Effector CD4-positive, alpha-beta T cell (primary cell): ENCODE measurements at regions not wholly inside any gene's neighbourhood (a gene's known extent, or its start where the extent isn't known, plus 50 kb on each side); places are given as distances from the start of the nearest gene placed in this dataset.
"Not testable (repeated sequence)": the region's sequence is repeated elsewhere in the genome, so short reads cannot be mapped to it uniquely, and the experiment has no call there.

ENCODE experiments used
- DNase-seq: peaks from one replicate; pipeline ENCODE4 v3.0.0-alpha.2; 2020

DNA sequence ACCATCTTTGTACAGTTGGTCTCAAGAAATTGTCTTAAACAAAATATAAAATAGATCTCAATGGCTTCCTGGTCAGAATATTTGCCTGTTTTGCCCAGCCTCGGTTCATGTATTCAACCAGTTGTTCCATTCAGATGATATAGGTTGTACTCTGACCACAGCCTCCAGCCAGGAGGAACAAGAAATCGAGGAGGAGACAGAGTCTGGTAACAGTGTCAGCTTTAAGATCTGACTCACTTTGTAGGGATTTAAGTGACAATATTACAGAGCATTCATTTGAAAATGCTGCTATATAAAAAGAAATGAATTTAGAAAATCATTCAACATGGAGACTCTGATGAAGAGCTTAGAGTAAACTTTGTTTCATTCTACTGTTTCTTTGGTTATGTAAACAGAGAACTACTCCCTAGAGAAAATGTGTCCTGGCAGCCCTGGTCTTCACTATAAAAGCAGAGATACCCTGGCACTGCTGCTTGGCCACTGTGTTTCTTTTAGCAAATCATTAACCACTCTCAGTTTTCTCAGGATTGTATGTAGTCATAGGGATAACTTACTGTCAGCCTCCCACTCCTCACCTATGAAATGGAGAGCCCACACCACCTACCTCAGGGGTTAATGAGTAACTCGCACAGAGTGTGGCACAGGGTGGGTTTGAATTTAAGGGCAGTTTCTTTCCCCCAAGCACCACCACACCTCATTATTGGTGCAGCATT is 53.5 kb downstream of the PAGE2 start:
- no peak for DNase-seq

- DNase-seq, result no peak
Observed at GRCh38 chrX:55142919-55143310, 54.1 kb downstream of the PAGE2 start.

- no peak for DNase-seq
Observed at GRCh38 chrX:55143621-55144020, 54.8 kb downstream of the PAGE2 start.

DNA sequence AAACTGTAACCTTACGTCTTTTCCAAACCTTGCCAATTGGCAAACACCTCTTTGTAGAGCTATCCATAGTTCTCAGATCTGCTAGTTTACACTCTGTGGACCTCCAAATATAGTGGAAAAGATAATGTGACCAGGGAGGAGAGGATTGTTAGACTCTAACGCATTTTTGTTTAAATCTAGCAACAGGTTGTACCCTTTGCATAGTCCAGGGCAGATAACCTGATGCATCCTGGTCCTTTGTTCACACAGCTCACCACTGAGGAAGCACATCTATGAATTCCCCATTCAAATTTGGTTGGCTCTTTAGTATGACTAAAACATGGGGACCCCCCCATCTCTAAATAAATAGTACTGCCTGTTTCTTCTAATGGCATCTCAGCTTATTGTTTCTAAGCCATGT is 55.9 kb downstream of the PAGE2 start:
- DNase-seq, result no peak

- DNase-seq, result no peak
Observed at GRCh38 chrX:55149242-55149641, 60.4 kb downstream of the PAGE2 start.

- no peak for DNase-seq
Observed at GRCh38 chrX:55151199-55151598, 62.4 kb downstream of the PAGE2 start.

GRCh38 chrX:55159551-55159950 is 60.6 kb upstream of the PAGE5 start:
- no peak for DNase-seq

DNA sequence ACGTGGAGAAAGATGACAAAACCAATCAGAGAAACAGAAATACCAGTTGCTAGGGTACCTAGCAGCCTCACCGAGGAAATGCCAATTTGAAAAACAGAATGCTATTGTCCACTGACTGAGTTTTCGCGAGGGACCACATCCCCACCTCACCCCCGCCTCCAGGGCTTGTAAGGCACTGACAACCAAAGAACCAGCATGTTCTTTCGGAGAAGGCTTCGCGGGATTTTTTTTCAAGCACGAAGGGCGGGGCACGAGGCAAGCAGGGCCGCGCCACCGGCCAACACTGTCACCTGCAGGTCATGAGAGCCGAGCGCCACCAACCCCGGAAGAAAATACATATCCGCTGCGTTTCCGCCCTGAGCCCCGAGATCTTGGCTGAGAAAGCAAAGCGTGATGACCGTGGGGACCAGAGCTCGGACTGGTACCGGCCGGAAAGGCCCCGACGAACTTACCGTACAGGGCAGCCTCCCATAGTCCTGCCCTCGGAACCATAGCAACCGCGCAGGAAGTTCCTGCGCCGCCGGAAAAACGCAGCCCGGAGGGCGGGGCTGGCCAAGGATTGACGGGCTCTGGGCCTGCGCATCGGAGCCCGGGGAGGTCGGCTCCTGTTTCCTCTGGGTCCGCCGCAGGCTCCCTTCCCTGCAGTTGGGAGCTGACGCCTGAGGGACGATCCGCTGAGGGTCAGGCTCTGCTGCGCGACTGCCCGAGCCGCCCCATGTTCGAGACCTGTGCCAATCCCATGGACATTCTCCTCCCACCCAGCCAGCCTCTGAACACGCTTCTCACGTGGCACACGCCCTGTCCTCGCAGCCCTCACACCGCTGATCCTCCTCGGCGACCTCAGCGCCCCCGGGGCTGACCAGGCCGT is 59.2 kb upstream of the PAGE5 start:
- DNase-seq, result peak; percentile 91

DNA sequence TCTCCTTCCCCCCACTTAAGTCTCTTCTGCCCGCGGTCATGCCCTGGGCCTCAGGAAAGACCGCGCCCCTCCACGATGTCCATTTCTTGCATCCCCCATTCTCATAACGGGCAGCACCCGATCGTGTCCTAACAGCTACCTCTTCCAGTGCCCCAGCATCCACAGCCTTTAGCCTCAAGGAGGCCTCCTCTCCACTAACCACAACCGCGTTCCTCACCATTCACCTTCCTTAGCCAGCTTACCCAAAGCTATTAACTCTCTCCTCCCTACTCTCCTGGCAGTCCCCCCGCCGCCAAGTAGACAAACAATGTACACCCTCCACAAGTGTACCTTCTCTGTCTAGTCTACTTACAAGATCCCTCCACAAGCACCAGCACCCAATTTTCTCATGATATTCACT is 58.6 kb upstream of the PAGE5 start:
- DNase-seq, result no peak

GRCh38 chrX:55163171-55163570 is 57.0 kb upstream of the PAGE5 start:
- no peak for DNase-seq

- not testable (repeated sequence) for DNase-seq
Observed at GRCh38 chrX:55165026-55165425, 55.1 kb upstream of the PAGE5 start.

DNA sequence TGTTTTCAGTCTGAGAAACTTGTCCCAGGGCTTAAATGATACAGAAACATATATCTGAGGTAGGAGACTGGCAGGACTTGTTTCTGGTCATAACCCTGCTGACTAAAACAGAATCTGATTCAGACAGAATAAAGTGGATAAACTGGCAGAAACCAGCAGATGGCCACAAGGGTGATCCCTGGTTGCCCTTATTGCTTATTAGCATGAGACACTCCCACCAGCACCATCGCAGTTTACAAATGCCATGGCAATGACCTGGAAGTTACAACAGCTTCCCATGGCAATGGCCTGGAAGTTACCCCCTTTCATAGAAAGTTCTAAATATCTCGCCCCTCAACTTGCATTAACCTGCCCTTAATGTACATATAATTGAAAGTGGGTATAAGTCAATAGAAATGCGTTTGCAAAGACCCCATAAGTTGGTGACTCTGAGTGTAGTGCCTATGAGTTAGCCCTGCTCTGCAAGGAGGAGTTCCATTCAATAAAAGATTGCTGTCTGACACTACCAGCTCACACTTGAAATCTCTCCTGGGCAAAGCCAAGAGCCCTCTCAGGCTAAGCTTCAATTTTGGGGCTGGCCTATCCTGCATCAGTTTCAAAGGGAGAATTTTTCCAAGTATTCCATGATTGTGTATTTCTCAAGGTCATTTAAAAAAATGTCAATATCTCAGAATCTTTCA is 52.9 kb upstream of the PAGE5 start:
- no peak for DNase-seq

- no peak for DNase-seq
Observed at GRCh38 chrX:55167901-55168300, 52.2 kb upstream of the PAGE5 start.

- DNase-seq, result no peak
Observed at GRCh38 chrX:55169782-55170181, 50.4 kb upstream of the PAGE5 start.
